Epithelial cell of esophagus (primary cell): ENCODE measurements at regions not wholly inside any gene's neighbourhood (a gene's known extent, or its start where the extent isn't known, plus 50 kb on each side); places are given as distances from the start of the nearest gene placed in this dataset.

Experiments used
- DNase-seq: peaks from one replicate; pipeline ENCODE4 v3.0.0; 2010; ENCODE audit warnings: low read depth
- H3K4me3 ChIP-seq: 2 replicates; pipeline ENCODE4 v1.5.1; 2011; ENCODE audit warnings: mild to moderate bottlenecking, low read length, control low read depth
- CTCF ChIP-seq: IDR thresholded peaks from 2 replicates; pipeline ENCODE4 v1.5.1; 2011; ENCODE audit warnings: low read depth, mild to moderate bottlenecking, low read length, control low read depth, inconsistent platforms; ENCODE audit not compliant: insufficient read depth; ENCODE audit errors: missing control alignments

GRCh38 chr21:16044676-16045075 is 314.9 kb downstream of the USP25 start:
- DNase-seq: no peak
- TF ChIP-seq CTCF: no peak
- H3K4me3 ChIP-seq: no peak overlapping the region

GRCh38 chr21:16046656-16047330 is 317.0 kb downstream of the USP25 start:
- H3K4me3 ChIP-seq: no peak overlapping the region
- peak; percentile 57 for DNase-seq
- TF ChIP-seq CTCF: no peak

- DNase-seq: no peak
- no peak for TF ChIP-seq CTCF
- no peak overlapping the region for H3K4me3 ChIP-seq
These were observed 318.1 kb downstream of the USP25 start for GRCh38 chr21:16047904-16048303.

GRCh38 chr21:16055014-16055413 is 325.2 kb downstream of the USP25 start:
- DNase-seq: no peak
- TF ChIP-seq CTCF: no peak
- no peak overlapping the region for H3K4me3 ChIP-seq

GRCh38 chr21:16058896-16059295 is 329.1 kb downstream of the USP25 start:
- no peak for DNase-seq
- no peak overlapping the region for H3K4me3 ChIP-seq
- TF ChIP-seq CTCF: no peak

- DNase-seq: no peak
- TF ChIP-seq CTCF: no peak
- H3K4me3 ChIP-seq: no peak overlapping the region
These were observed 330.2 kb downstream of the USP25 start for GRCh38 chr21:16059981-16060380.

GRCh38 chr21:16061194-16061593 is 331.4 kb downstream of the USP25 start:
- no peak overlapping the region for H3K4me3 ChIP-seq

More at GRCh38 chr21:16061194-16061593, 331.4 kb downstream of the USP25 start:
- no peak for TF ChIP-seq CTCF
- DNase-seq: no peak
